Activated naive CD4-positive, alpha-beta T cell treated with anti-CD3 and anti-CD28 coated beads, Interleukin-2, amount 50 U/mL, for 72 hours (primary cell): ENCODE measurements at regions not wholly inside any gene's neighbourhood (a gene's known extent, or its start where the extent isn't known, plus 50 kb on each side); places are given as distances from the start of the nearest gene placed in this dataset.

Source experiments
- ATAC-seq, 2 donors: fragments of 150-1000 bp; cut with Tn5 transposase; 2 replicates each; pipeline ENCODE4 v1.10.0; 2021; ENCODE audit warnings: mild to moderate bottlenecking in 2 of 2, moderate library complexity in 2 of 2
- DNase-seq, 2 donors: peaks; one replicate each; pipeline ENCODE4 v3.0.0; 2021 to 2022; ENCODE audit warnings: low spot score in 2 of 2
- H3K27ac Mint-ChIP-seq, 2 donors: one replicate each; pipeline ENCODE4 v1.8.0; 2022; ENCODE audit warnings: mild to moderate bottlenecking in 2 of 2, mixed read lengths in 2 of 2
- H3K36me3 Mint-ChIP-seq, 2 donors: one replicate each; pipeline ENCODE4 v1.8.0; 2022; ENCODE audit warnings: mixed read lengths in 2 of 2
- H3K9me3 Mint-ChIP-seq, 2 donors: one replicate each; pipeline ENCODE4 v1.8.0; 2022; ENCODE audit warnings: mixed read lengths in 2 of 2

DNA sequence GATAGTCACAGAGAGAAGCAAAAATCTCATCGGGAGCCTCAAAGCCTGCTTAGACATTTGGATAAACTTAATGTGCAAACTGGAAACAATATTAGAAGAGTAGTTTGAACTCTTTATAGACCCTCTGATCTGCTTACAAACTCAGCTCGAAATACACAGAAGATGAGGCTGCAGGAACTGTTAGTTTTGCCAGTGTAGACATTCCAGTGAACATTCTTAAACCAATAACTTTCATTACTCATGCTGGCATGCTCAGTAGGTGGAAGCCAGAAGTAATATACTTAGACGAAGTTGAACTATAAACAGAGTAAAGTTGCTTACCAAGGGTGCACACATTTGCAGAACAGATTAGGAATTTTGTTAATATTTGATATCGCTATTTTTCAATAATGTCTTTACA, 303.5 kb downstream of the ANKRD50 start:
- Mint-ChIP-seq H3K9me3 (peaks cover 5 to 10% of the 10 kb centered on the region in 2 donors), H3K27ac (no peak overlapping the region), H3K36me3 (no peaks in the 10 kb centered on the region)
- no peak for DNase-seq
- no peak for ATAC-seq

DNA sequence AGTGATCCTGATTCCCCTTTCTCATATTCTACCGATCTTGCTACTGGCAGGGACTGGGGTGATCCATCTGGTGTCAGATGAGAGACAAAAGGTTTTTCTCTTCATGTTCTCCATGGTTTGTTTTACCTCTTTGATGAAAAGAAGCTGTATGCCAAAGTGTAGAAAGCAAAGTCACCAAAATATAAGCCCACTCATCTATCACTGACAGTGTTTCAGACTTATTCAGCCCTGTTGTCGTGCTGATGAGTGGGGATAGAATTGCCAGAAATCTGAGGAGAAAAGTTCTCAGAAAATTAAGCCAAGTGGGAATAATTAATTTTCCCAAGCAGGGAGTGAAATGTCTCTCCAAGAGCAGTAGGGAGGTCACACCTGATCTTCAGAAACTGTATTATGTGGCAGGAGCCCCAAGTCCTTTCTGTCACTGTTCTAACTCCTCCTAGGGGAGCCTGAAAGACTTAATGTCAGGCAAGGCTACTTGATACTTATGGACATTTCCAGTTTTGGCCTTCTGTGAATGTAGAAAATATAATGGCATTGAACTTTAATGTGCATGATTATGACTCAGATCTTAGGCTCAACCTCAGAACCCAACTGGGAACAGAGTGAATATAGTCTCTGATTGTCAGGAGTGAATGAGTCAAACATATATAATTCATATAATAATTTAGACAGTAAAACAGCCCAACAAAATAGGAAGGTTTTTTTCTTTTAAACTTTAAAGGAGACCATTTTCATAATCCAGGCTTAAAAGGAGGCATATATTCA, 298.1 kb downstream of the ANKRD50 start:
- Mint-ChIP-seq H3K36me3 (no peaks in the 10 kb centered on the region), H3K27ac (no peak overlapping the region), H3K9me3 (peaks cover 5 to 10% of the 10 kb centered on the region in 2 donors)
- ATAC-seq (no peak), DNase-seq (no peak)

GRCh38 chr4:124415146-124415545, 297.4 kb downstream of the ANKRD50 start:
- DNase-seq (no peak), ATAC-seq (no peak)
- H3K9me3 Mint-ChIP-seq, result peaks cover 5 to 10% of the 10 kb centered on the region in 2 donors
- H3K27ac Mint-ChIP-seq, result no peak overlapping the region
- no peaks in the 10 kb centered on the region for H3K36me3 Mint-ChIP-seq

DNA sequence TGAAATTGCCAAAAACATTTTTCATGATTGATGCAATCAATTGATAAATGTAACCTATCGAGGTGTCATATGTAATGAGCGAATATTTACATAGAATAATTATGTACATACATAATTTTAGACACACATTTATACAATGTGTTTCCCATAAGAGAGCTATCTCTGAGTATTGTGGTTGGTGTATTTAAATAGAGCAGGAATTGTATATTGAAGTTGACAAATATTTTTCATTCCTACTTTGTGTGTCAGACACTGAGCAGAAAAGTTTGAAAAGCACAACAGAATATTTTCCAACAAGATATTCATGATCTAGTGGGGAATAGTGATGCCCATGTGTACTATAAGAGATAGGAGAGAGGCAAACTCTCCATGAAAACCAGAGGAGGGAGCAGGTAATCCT, 295.2 kb downstream of the ANKRD50 start:
- DNase-seq, result no peak
- H3K9me3 Mint-ChIP-seq, result peaks cover 9 to 10% of the 10 kb centered on the region in 2 donors
- H3K27ac Mint-ChIP-seq, result no peak overlapping the region
- ATAC-seq, result no peak
- H3K36me3 Mint-ChIP-seq, result no peaks in the 10 kb centered on the region

DNA sequence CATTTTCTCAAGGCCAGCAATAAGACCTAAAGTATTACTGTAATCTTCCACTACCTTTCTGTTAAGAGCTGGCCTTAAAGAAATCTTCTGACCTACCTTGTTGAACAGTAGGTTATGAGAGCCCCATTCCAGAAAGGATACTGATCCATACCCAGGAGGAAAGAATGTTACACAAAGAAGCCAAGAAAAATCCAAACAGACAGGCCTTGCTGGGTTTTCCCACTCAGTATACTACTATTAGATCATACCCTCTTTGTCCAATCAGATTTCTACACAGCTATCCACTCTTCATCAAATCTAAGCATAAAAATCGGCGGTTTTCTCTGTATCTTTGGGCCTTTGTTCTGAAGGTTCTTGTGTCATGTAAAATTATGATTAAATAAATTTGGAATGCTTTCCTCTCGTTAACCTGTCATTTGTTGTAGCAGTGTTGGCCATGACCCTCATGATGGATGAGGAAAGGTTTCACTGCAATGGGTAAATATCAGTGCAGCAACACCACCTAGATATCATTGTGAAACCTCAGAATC, 292.3 kb downstream of the ANKRD50 start:
- Mint-ChIP-seq H3K9me3 (peaks cover 3% of the 10 kb centered on the region in 2 donors), H3K36me3 (no peaks in the 10 kb centered on the region), H3K27ac (no peak overlapping the region)
- ATAC-seq (no peak), DNase-seq (no peak)

DNA sequence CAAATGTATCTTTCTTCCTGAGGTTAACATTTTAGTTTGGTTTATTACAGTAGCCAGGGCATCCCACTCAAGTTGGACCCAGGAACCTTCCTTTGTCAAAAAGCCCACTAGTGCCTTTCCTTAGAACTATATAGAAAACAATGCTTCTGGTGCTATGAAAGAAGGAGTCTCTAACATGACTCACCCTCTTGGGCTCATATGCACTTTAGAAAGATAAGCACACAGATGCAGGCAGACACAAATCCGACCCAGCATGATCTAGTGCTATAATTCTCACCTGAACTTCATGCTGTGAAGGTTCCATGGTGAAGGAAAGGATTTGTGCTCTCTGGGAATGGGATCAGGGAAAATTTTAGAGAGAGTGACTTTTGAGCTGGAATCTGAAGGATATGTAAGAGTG, 289.4 kb downstream of the ANKRD50 start:
- no peaks in the 10 kb centered on the region for H3K36me3 Mint-ChIP-seq
- DNase-seq (no peak), ATAC-seq (no peak)
- no peak overlapping the region for H3K27ac Mint-ChIP-seq
- H3K9me3 Mint-ChIP-seq, result peaks cover 0 to 3% of the 10 kb centered on the region in 2 donors

- Mint-ChIP-seq H3K36me3 (no peaks in the 10 kb centered on the region), H3K27ac (no peak overlapping the region)
These were observed 286.3 kb downstream of the ANKRD50 start for GRCh38 chr4:124426279-124426678.

DNA sequence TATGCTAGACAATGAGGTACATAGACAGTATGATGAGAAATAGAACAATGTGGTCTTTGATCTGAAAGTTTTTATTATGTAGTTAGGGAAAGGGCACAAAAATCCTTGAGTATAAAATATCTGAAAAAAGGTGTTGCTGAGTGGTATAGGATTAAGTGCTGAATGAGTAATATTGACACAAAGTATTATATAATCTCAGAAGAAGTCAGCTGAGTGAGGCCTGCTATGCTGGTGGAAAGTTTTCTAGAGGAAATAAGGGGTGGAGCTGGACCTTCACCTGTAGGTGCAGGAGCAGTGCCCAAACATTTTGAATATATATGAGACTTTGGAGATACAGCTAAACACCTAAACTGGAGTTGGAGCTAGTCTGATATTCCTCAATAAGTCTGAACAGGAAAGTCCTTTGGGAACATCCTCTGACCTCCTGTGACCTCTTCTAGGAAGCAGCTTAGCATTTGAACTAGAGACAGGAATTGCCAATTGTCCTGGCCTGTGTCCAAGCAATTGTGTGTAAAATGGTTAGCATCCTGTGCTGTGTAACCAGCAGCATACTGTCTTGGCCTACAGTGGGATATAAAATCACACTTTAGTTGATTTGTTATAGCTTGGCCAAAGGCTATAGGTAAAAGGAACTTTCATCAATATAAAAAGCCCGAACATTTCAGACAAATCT, 285.3 kb downstream of the ANKRD50 start:
- Mint-ChIP-seq H3K36me3 (no peaks in the 10 kb centered on the region), H3K9me3 (no peaks in the 10 kb centered on the region), H3K27ac (no peak overlapping the region)
- ATAC-seq (no peak), DNase-seq (no peak)

More at GRCh38 chr4:124426279-124426678, 286.3 kb downstream of the ANKRD50 start:
- DNase-seq, result no peak
- H3K9me3 Mint-ChIP-seq, result peaks cover 0 to 3% of the 10 kb centered on the region in 2 donors
- ATAC-seq, result no peak

DNA sequence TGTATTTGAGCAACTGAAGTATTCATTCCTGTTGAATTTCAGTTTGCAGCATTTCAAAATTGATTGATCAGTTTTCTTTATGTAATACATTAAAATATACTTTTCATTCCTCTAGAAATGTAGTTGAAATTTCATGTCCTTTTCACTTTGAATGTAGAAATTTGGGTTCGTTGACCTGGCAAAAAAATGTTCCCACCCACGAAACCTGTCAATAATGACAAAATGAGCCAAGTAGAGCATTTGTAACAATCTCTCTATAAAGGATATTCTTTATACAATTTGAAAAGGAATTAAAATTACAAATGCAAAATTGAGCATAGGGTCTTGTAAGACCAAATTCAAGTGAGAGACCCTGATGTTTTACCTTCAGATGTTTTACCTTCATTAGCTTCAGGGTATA, 283.9 kb downstream of the ANKRD50 start:
- ATAC-seq (no peak), DNase-seq (no peak)
- H3K9me3 Mint-ChIP-seq, result no peaks in the 10 kb centered on the region
- H3K27ac Mint-ChIP-seq, result no peak overlapping the region
- H3K36me3 Mint-ChIP-seq, result no peaks in the 10 kb centered on the region

- Mint-ChIP-seq H3K36me3 (no peaks in the 10 kb centered on the region), H3K9me3 (no peaks in the 10 kb centered on the region), H3K27ac (no peak overlapping the region)
- DNase-seq (no peak), ATAC-seq (no peak)
These were observed 282.7 kb downstream of the ANKRD50 start for GRCh38 chr4:124429746-124430250.

GRCh38 chr4:124431653-124432192, 280.8 kb downstream of the ANKRD50 start:
- Mint-ChIP-seq H3K9me3 (peaks cover 0 to 6% of the 10 kb centered on the region in 2 donors), H3K27ac (no peak overlapping the region)
- no peak for ATAC-seq

GRCh38 chr4:124432500-124432899, 280.0 kb downstream of the ANKRD50 start:
- ATAC-seq (no peak), DNase-seq (no peak)
- Mint-ChIP-seq H3K27ac (no peak overlapping the region), H3K9me3 (peaks cover 0 to 6% of the 10 kb centered on the region in 2 donors), H3K36me3 (no peaks in the 10 kb centered on the region)

More at GRCh38 chr4:124431653-124432192, 280.8 kb downstream of the ANKRD50 start:
- H3K36me3 Mint-ChIP-seq, result no peaks in the 10 kb centered on the region
- DNase-seq, result no peak

GRCh38 chr4:124433044-124433443, 279.5 kb downstream of the ANKRD50 start:
- Mint-ChIP-seq H3K9me3 (peaks cover 0 to 9% of the 10 kb centered on the region in 2 donors), H3K36me3 (no peaks in the 10 kb centered on the region), H3K27ac (no peak overlapping the region)
- ATAC-seq, result no peak
- DNase-seq, result no peak

- no peak for DNase-seq
- Mint-ChIP-seq H3K9me3 (peaks cover 0 to 10% of the 10 kb centered on the region in 2 donors), H3K27ac (no peak overlapping the region), H3K36me3 (no peaks in the 10 kb centered on the region)
- no peak for ATAC-seq
These were observed 279.0 kb downstream of the ANKRD50 start for GRCh38 chr4:124433500-124433899.

DNA sequence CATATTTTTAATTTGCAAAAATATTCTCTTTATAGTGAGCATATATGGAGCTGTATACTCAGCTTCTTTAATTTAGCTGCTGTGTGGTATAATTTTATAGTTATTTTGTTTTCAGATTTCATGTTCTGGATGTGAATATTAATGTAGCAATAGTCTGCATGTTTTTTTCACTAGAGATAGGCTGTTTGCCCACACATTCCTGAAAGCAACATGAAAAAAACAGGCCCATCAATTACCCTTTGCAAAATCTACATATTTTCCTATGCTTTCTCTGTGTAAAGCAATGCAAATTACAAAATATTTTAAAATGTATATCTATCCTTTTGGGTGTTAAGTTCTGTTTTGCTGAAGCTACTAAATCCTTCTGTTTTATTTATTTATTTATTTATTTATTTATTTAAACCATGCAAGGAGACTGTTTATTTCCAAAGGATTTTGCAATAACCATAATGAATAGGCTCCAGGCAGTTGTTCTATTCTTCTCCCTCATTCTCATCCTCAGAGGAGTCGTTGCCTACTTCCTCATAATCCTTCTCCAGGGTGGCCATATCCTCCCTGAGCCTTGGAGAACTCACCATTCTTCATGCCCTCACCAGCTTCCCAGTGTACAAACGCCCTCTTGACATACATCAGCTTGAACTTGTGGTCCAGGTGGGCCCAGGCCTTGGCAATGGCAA, 277.1 kb downstream of the ANKRD50 start:
- DNase-seq, result no peak
- Mint-ChIP-seq H3K27ac (no peak overlapping the region), H3K36me3 (no peaks in the 10 kb centered on the region), H3K9me3 (peaks cover 0 to 10% of the 10 kb centered on the region in 2 donors)
- ATAC-seq, result no peak

DNA sequence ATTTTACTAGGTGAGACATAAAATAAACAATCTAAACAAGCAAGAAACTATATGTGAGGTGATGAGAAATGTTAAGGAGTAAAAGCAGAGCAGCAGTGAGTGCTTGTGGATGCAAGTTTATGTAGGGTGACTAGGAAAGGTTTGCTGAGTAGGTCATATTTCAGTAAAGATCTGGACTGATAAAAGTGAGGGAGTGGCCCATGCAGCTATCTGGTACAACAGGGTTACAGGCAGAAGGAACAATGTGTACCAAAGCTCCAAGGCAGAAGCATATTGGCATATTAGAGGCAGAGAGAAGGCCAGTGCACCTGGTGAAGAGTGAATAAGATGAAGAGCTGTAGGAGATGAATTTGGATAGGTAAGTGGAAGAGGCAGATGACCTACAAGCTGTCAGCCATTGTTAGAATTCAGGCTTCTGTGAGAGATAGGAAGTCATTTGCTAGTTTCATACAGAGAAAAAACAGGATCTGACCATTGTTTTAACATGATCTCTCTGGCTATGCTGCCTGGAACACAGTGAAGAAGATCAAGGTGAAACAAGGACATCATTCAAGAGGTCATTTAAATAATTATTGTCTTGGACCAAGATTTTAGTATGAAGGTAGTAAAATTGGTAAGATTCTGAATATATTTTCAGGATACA, 274.6 kb downstream of the ANKRD50 start:
- Mint-ChIP-seq H3K36me3 (no peaks in the 10 kb centered on the region), H3K9me3 (peaks cover 0 to 10% of the 10 kb centered on the region in 2 donors), H3K27ac (no peak overlapping the region)
- no peak for DNase-seq
- no peak for ATAC-seq
